SK-N-SH (cell line): ENCODE measurements at regions not wholly inside any gene's neighbourhood (a gene's known extent, or its start where the extent isn't known, plus 50 kb on each side); places are given as distances from the start of the nearest gene placed in this dataset.

Source experiments
- CTCF ChIA-PET: fragments of 300-600, 350-600 bp; formaldehyde crosslinking; extraction: SDS; loops from one replicate; lab custom pipeline; 2021; lab: Yijun Ruan, JAX
- POLR2A ChIA-PET: fragments of 350-600 bp; sonication (Branson Sonifier 250); formaldehyde crosslinking; extraction: SDS; loops from one replicate; lab custom pipeline; 2020; ENCODE audit warnings: antibody characterized with exemption, inconsistent platforms; lab: Yijun Ruan, JAX
- DNase-seq: peaks from one replicate; pipeline ENCODE4 v3.0.0; 2012
- H2AFZ ChIP-seq: fragments of 200-600 bp; sonication (generic); 2 replicates; pipeline ENCODE4 v1.8.1; 2016; ENCODE audit warnings: antibody characterized with exemption, mild to moderate bottlenecking, low read depth
- H3F3A ChIP-seq: fragments of 200-600 bp; sonication (generic); replicated peaks from 2 replicates; pipeline ENCODE3; 2016; ENCODE audit warnings: antibody characterized with exemption, mild to moderate bottlenecking; ENCODE audit not compliant: insufficient read depth
- H3K27ac ChIP-seq, 2 experiments: fragments of 200-500 bp in 1 of 2; fragments of 200-600 bp in 1 of 2; sonication (Bioruptor generic) in 1 of 2; sonication (generic), shearing (Covaris generic) in 1 of 2; 2 replicates each; pipeline versions ENCODE4 v1.5.1 to v1.6.1; 2014 to 2016; ENCODE audit warnings: low read depth in 2 of 2, inconsistent platforms in 1 of 2, low read length in 1 of 2, mild to moderate bottlenecking in 1 of 2, mixed read lengths in 1 of 2
- H3K27me3 ChIP-seq: fragments of 200-600 bp; sonication (generic), shearing (Covaris generic); 2 replicates; pipeline ENCODE4 v1.6.1; 2016; ENCODE audit warnings: mixed run types; ENCODE audit not compliant: insufficient read depth
- H3K36me3 ChIP-seq, 2 experiments: fragments of 200-500 bp in 1 of 2; fragments of 200-600 bp in 1 of 2; sonication (Bioruptor generic) in 1 of 2; sonication (generic) in 1 of 2; replicated peaks in 1 of 2; 2 replicates each; pipeline versions ENCODE3 to v1.5.1; 2014 to 2016; ENCODE audit warnings: low read length in 1 of 2, mild to moderate bottlenecking in 1 of 2; ENCODE audit not compliant: insufficient read depth in 2 of 2, control insufficient read depth in 1 of 2
- H3K4me1 ChIP-seq, 2 experiments: fragments of 200-500 bp in 1 of 2; fragments of 200-600 bp in 1 of 2; sonication (Bioruptor generic) in 1 of 2; sonication (generic), shearing (Covaris generic) in 1 of 2; 2 replicates each; pipeline versions ENCODE4 v1.5.1 to v1.6.1; 2014 to 2016; ENCODE audit warnings: low read depth in 1 of 2, low read length in 1 of 2, mixed run types in 1 of 2; ENCODE audit not compliant: insufficient read depth in 2 of 2, control insufficient read depth in 1 of 2
- H3K4me2 ChIP-seq: fragments of 200-600 bp; sonication (generic), shearing (Covaris generic); 2 replicates; pipeline ENCODE4 v1.6.1; 2017; ENCODE audit warnings: mixed run types
- H3K4me3 ChIP-seq, 2 experiments: fragments of 200-500 bp in 1 of 2; fragments of 200-600 bp in 1 of 2; sonication (Bioruptor generic) in 1 of 2; sonication (generic), shearing (Covaris generic) in 1 of 2; 2 replicates each; pipeline versions ENCODE4 v1.5.1 to v1.8.1; 2014 to 2016; ENCODE audit warnings: low read depth in 2 of 2, inconsistent platforms in 1 of 2, low read length in 1 of 2, mild to moderate bottlenecking in 1 of 2, mixed read lengths in 1 of 2, moderate library complexity in 1 of 2
- H3K79me2 ChIP-seq: fragments of 200-600 bp; sonication (generic); 2 replicates; pipeline ENCODE4 v1.8.1; 2017; ENCODE audit warnings: mild to moderate bottlenecking; ENCODE audit not compliant: insufficient read depth
- H3K9ac ChIP-seq: fragments of 200-600 bp; sonication (generic); 2 replicates; pipeline ENCODE4 v1.6.1; 2017; ENCODE audit warnings: mixed run types
- H3K9me2 ChIP-seq: fragments of 200-600 bp; sonication (generic); 2 replicates; pipeline ENCODE4 v1.6.1; 2017; ENCODE audit warnings: mixed run types
- H3K9me3 ChIP-seq: fragments of 200-600 bp; sonication (generic); 2 replicates; pipeline ENCODE4 v1.6.1; 2017; ENCODE audit warnings: mixed run types, mild to moderate bottlenecking, moderate library complexity
- H4K20me1 ChIP-seq: fragments of 200-600 bp; sonication (generic); 2 replicates; pipeline ENCODE4 v1.6.1; 2017; ENCODE audit warnings: mild to moderate bottlenecking, mixed run types; ENCODE audit not compliant: insufficient read depth
- ELF1 ChIP-seq: IDR thresholded peaks from 2 replicates; pipeline ENCODE4 v1.4.0; 2012
- EP300 ChIP-seq, 2 experiments: IDR thresholded peaks; 2 replicates each; pipeline versions ENCODE4 v1.4.0 to v1.6.1; 2012; ENCODE audit warnings: borderline replicate concordance in 1 of 2, low read depth in 1 of 2, low read length in 1 of 2
- EZH2phosphoT487 ChIP-seq: fragments of 200-600 bp; sonication (generic); IDR thresholded peaks from 2 replicates; pipeline ENCODE4 v1.6.1; 2017; ENCODE audit warnings: low read depth, mixed run types, mild to moderate bottlenecking, antibody characterized with exemption, moderate library complexity, borderline replicate concordance
- FOSL2 ChIP-seq: IDR thresholded peaks from 2 replicates; pipeline ENCODE4 v1.4.0; 2012; ENCODE audit warnings: low read depth, mild to moderate bottlenecking, moderate library complexity, borderline replicate concordance
- GABPA ChIP-seq: IDR thresholded peaks from 2 replicates; pipeline ENCODE4 v1.4.0; 2012; ENCODE audit warnings: low read depth, mild to moderate bottlenecking
- IRF3 ChIP-seq: fragments of 150-350 bp; IDR thresholded peaks from 2 replicates; pipeline ENCODE4 v1.6.1; 2016; ENCODE audit warnings: mild to moderate bottlenecking, low read depth, low read length
- MEF2A ChIP-seq: IDR thresholded peaks from 2 replicates; pipeline ENCODE4 v1.4.0; 2012; ENCODE audit warnings: low read depth, borderline replicate concordance
- MXI1 ChIP-seq: IDR thresholded peaks from 2 replicates; pipeline ENCODE4 v1.6.1; 2012; ENCODE audit warnings: mild to moderate bottlenecking, low read depth, low read length, improper control_type of control experiment
- PBX3 ChIP-seq: IDR thresholded peaks from 2 replicates; pipeline ENCODE4; 2012
- POLR2AphosphoS5 ChIP-seq: IDR thresholded peaks from 2 replicates; pipeline ENCODE4 v1.6.1; 2012; ENCODE audit warnings: low read depth, low read length
- RAD21 ChIP-seq: IDR thresholded peaks from 2 replicates; pipeline ENCODE4 v1.6.1; 2012; ENCODE audit warnings: mild to moderate bottlenecking, low read length
- RFX5 ChIP-seq: IDR thresholded peaks from 2 replicates; pipeline ENCODE4 v1.6.1; 2012; ENCODE audit warnings: mild to moderate bottlenecking, improper control_type of control experiment, low read length
- RXRA ChIP-seq: IDR thresholded peaks from 2 replicates; pipeline ENCODE4 v1.4.0; 2012; ENCODE audit warnings: low read depth, mild to moderate bottlenecking, borderline replicate concordance
- SMC3 ChIP-seq: IDR thresholded peaks from 2 replicates; pipeline ENCODE4 v1.6.1; 2012; ENCODE audit warnings: low read depth, low read length, improper control_type of control experiment
- TAF1 ChIP-seq: IDR thresholded peaks from 2 replicates; pipeline ENCODE4 v1.6.1; 2012; ENCODE audit warnings: low read depth, mild to moderate bottlenecking, low read length, moderate library complexity, borderline replicate concordance
- TEAD4 ChIP-seq: IDR thresholded peaks from 2 replicates; pipeline ENCODE4 v1.4.0; 2012; ENCODE audit warnings: mild to moderate bottlenecking, borderline replicate concordance; ENCODE audit not compliant: insufficient read depth
- YY1 ChIP-seq: IDR thresholded peaks from 2 replicates; pipeline ENCODE4 v1.4.0; 2012; ENCODE audit warnings: low read depth, mild to moderate bottlenecking
- WGBS: methylation state at CpG from one replicate; pipeline ENCODE4 v1.1.6; 2017; ENCODE audit warnings: low lambda C conversion rate; 5-methylcytosine and 5-hydroxymethylcytosine counted together
- TF ChIP-seq, protein P1 (sequence below): fragments of 200-600 bp; sonication (generic); IDR thresholded peaks from 2 replicates; pipeline ENCODE4 v1.6.1; 2017; ENCODE audit warnings: antibody characterized with exemption, mild to moderate bottlenecking, moderate library complexity
- TF ChIP-seq, protein P2 (sequence below): fragments of 150-350 bp; IDR thresholded peaks from 2 replicates; pipeline ENCODE4 v1.6.1; 2017; ENCODE audit warnings: antibody characterized with exemption, low read length, low read depth, borderline replicate concordance

DNA sequence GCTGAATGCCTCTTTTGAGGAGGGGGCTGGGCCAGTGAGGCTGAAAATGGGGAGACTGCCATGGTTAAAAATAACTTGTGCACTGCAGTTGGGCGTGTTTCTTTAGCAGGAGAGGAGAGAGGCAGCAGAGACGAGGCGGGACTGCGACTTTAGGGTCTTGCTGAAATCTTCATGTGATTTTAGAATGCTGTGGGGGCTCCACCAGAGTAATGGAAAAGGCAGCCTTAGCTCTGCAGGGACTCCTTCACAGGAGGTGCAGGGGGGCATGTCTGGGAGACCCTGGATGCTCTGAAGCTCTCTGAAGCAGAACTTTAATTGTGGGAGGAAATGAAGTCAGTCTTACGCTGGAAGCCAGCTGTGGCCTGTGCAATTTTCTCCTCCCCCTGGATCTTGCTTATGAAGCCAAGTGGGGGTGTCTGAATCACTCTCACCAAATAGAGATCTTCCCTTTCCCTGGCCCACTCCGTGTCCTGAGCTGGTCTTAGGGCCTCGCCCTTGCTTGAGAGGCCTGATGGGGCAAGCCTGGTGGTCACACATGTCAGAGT, 60.8 kb downstream of the NDUFS5 start:
- no peaks in the 10 kb centered on the region for H3K79me2 ChIP-seq
- no peak overlapping the region for H3K27ac ChIP-seq
- H3K36me3 ChIP-seq: no peaks in the 10 kb centered on the region
- TF ChIP-seq, protein P1, sequence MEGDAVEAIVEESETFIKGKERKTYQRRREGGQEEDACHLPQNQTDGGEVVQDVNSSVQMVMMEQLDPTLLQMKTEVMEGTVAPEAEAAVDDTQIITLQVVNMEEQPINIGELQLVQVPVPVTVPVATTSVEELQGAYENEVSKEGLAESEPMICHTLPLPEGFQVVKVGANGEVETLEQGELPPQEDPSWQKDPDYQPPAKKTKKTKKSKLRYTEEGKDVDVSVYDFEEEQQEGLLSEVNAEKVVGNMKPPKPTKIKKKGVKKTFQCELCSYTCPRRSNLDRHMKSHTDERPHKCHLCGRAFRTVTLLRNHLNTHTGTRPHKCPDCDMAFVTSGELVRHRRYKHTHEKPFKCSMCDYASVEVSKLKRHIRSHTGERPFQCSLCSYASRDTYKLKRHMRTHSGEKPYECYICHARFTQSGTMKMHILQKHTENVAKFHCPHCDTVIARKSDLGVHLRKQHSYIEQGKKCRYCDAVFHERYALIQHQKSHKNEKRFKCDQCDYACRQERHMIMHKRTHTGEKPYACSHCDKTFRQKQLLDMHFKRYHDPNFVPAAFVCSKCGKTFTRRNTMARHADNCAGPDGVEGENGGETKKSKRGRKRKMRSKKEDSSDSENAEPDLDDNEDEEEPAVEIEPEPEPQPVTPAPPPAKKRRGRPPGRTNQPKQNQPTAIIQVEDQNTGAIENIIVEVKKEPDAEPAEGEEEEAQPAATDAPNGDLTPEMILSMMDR: no peak
- TF ChIP-seq IRF3 (no peak), RAD21 (no peak), POLR2AphosphoS5 (no peak), FOSL2 (no peak), EP300 (IDR thresholded peaks at IDR 0.05; ENCODE audit: borderline replicate concordance in 1 of 2, low read depth in 1 of 2, low read length in 1 of 2) (no peak), GABPA (no peak), RXRA (no peak)
- ChIA-PET CTCF (no interaction called here), POLR2A (no interaction called here)
- H3K4me3 ChIP-seq: no peak overlapping the region
- H3K9me3 ChIP-seq: no peaks in the 10 kb centered on the region
- no peak overlapping the region; the same call in 1 of the 2 replicates for H3K4me2 ChIP-seq
- no peak for DNase-seq
- no peaks in the 10 kb centered on the region for H3K9me2 ChIP-seq
- H3K4me1 ChIP-seq: peaks cover 7 to 9% of the 10 kb centered on the region in 2 experiments; a peak in 3 of 4 replicates
- H4K20me1 ChIP-seq: no peaks in the 10 kb centered on the region
- H3K27me3 ChIP-seq: peaks cover 8% of the 10 kb centered on the region; the same call in 1 of the 2 replicates
- H3F3A ChIP-seq: no peaks in the 10 kb centered on the region
- WGBS: 84% methylated on average over 6 of the region's 7 CpGs
- H3K9ac ChIP-seq: no peak overlapping the region
- 0 out of 2 replicates have a peak overlapping the region, but pooled peaks have one; percentile 14 for H2AFZ ChIP-seq

DNA sequence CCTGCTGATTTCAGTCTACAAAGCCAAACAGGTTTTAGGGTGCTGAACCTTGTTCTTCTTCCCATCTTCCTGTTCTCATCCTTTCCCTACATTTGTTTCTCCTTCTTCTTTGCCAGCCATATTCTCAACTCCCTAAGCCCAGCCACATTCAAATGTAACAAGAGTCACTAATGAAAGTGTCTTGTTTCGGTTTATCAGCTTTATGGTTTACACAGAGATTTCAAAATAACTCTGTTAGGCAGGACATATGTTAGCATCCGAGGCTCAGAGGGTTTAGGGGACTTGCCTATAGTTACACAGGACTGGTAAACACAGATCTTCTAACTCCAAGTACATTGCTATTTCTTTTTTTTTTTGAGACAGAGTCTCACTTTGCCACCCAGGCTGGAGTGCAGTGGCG, 61.3 kb downstream of the NDUFS5 start:
- H3K9ac ChIP-seq: no peak overlapping the region

More for the DNA sequence above, 61.3 kb downstream of the NDUFS5 start:
- Histone ChIP-seq H3K9me3 (no peaks in the 10 kb centered on the region), H3K4me3 (no peak overlapping the region), H2AFZ (0 out of 2 replicates have a peak overlapping the region, but pooled peaks have one; percentile 14), H3K4me2 (no peak overlapping the region), H3K4me1 (peaks cover 7 to 9% of the 10 kb centered on the region in 2 experiments; a peak in 3 of 4 replicates), H3F3A (no peaks in the 10 kb centered on the region), H3K27ac (no peak overlapping the region), H3K36me3 (no peaks in the 10 kb centered on the region), H3K79me2 (no peaks in the 10 kb centered on the region), H4K20me1 (no peaks in the 10 kb centered on the region), H3K27me3 (peaks cover 5% of the 10 kb centered on the region; the same call in 1 of the 2 replicates)
- POLR2A ChIA-PET: no interaction called here
- DNase-seq: no peak
- WGBS: 87% methylated on average over 3 of the region's 3 CpGs
- no peak for TF ChIP-seq TAF1
- TF ChIP-seq EP300 (IDR thresholded peaks at IDR 0.05; ENCODE audit: borderline replicate concordance in 1 of 2, low read depth in 1 of 2, low read length in 1 of 2): no peak
- TF ChIP-seq PBX3: no peak
- no peak for TF ChIP-seq YY1
- TF ChIP-seq SMC3: no peak
- TF ChIP-seq MEF2A: no peak
- TF ChIP-seq TEAD4: no peak
- TF ChIP-seq FOSL2: no peak
- no peak for TF ChIP-seq IRF3
- no peak for TF ChIP-seq RAD21
- no peak for TF ChIP-seq EZH2phosphoT487
- TF ChIP-seq, protein P2, sequence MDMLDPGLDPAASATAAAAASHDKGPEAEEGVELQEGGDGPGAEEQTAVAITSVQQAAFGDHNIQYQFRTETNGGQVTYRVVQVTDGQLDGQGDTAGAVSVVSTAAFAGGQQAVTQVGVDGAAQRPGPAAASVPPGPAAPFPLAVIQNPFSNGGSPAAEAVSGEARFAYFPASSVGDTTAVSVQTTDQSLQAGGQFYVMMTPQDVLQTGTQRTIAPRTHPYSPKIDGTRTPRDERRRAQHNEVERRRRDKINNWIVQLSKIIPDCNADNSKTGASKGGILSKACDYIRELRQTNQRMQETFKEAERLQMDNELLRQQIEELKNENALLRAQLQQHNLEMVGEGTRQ: no peak
- no peak for TF ChIP-seq POLR2AphosphoS5
- TF ChIP-seq ELF1: no peak
- no peak for TF ChIP-seq RFX5
- TF ChIP-seq MXI1: no peak
- TF ChIP-seq, all 33 proteins: peak for 0
- H3K9me2 ChIP-seq: no peaks in the 10 kb centered on the region
- CTCF ChIA-PET: no interaction called here
